ENCODE measurements at regions not wholly inside any gene's neighbourhood (a gene's known extent, or its start where the extent isn't known, plus 50 kb on each side); places are given as distances from the start of the nearest gene placed in this dataset.
"Not testable (repeated sequence)": the region's sequence is repeated elsewhere in the genome, so short reads cannot be mapped to it uniquely, and the experiment has no call there.

- no peak for TF ChIP-seq CTCF (IDR thresholded peaks at IDR 0.05)
These were observed 74.7 kb upstream of the ERCC4 start for GRCh38 chr16:13845232-13845631.

GRCh38 chr16:13848795-13849194 is 71.2 kb upstream of the ERCC4 start:
- intact Hi-C loops (cut with DNase I) = no loop called here
- Histone ChIP-seq H3K4me3 (no peak overlapping the region), H3K9me3 (no peaks in the 10 kb centered on the region), H3K27ac (no peak overlapping the region), H3K27me3 (no peaks in the 10 kb centered on the region), H3K36me3 (no peaks in the 10 kb centered on the region), H3K4me1 (no peaks in the 10 kb centered on the region)
- no peak for TF ChIP-seq CTCF (IDR thresholded peaks at IDR 0.05)
- no peak for ATAC-seq
- no peak for DNase-seq

More at GRCh38 chr16:13845232-13845631, 74.7 kb upstream of the ERCC4 start:
- no peaks in the 10 kb centered on the region for H3K4me1 ChIP-seq
- H3K9me3 ChIP-seq = no peaks in the 10 kb centered on the region
- intact Hi-C loops (cut with DNase I) = no loop called here
- no peak for DNase-seq
- H3K27me3 ChIP-seq = no peaks in the 10 kb centered on the region
- no peak overlapping the region for H3K4me3 ChIP-seq
- H3K36me3 ChIP-seq = no peaks in the 10 kb centered on the region
- ATAC-seq = no peak
- no peak overlapping the region for H3K27ac ChIP-seq

- H3K27ac ChIP-seq; H3K4me1 ChIP-seq; H3K9me3 ChIP-seq; ATAC-seq; H3K36me3 ChIP-seq; H3K27me3 ChIP-seq; intact Hi-C loops (cut with DNase I); DNase-seq; H3K4me3 ChIP-seq: not testable (repeated sequence)
These were observed 69.8 kb upstream of the ERCC4 start for GRCh38 chr16:13850173-13850572.

GRCh38 chr16:13852827-13853226 is 67.1 kb upstream of the ERCC4 start:
- no peak for ATAC-seq

GRCh38 chr16:13856398-13856797 is 63.6 kb upstream of the ERCC4 start:
- H3K4me1 ChIP-seq = no peaks in the 10 kb centered on the region
- no peak for DNase-seq
- no peak for ATAC-seq

More at GRCh38 chr16:13852827-13853226, 67.1 kb upstream of the ERCC4 start:
- Histone ChIP-seq H3K27ac (no peak overlapping the region), H3K9me3 (no peaks in the 10 kb centered on the region), H3K36me3 (no peaks in the 10 kb centered on the region), H3K4me1 (no peaks in the 10 kb centered on the region), H3K4me3 (no peak overlapping the region), H3K27me3 (no peaks in the 10 kb centered on the region)
- intact Hi-C loops (cut with DNase I) = no loop called here
- DNase-seq = no peak
- no peak for TF ChIP-seq CTCF (IDR thresholded peaks at IDR 0.05)

GRCh38 chr16:13856811-13857511 is 63.0 kb upstream of the ERCC4 start:
- H3K27me3 ChIP-seq = no peaks in the 10 kb centered on the region
- intact Hi-C loops (cut with DNase I) = no loop called here
- no peaks in the 10 kb centered on the region for H3K36me3 ChIP-seq
- DNase-seq = no peak
- no peaks in the 10 kb centered on the region for H3K4me1 ChIP-seq
- no peak overlapping the region for H3K27ac ChIP-seq
- TF ChIP-seq CTCF (IDR thresholded peaks at IDR 0.05) = no peak
- no peak overlapping the region for H3K4me3 ChIP-seq
- no peak for ATAC-seq
- no peaks in the 10 kb centered on the region for H3K9me3 ChIP-seq

More at GRCh38 chr16:13856398-13856797, 63.6 kb upstream of the ERCC4 start:
- Histone ChIP-seq H3K36me3 (no peaks in the 10 kb centered on the region), H3K27me3 (no peaks in the 10 kb centered on the region), H3K9me3 (no peaks in the 10 kb centered on the region), H3K27ac (no peak overlapping the region), H3K4me3 (no peak overlapping the region)
- intact Hi-C loops (cut with DNase I) = no loop called here
- no peak for TF ChIP-seq CTCF (IDR thresholded peaks at IDR 0.05)

All from upper lobe of right lung (tissue), 1 donor.